ENCODE measurements at regions not wholly inside any gene's neighbourhood (a gene's known extent, or its start where the extent isn't known, plus 50 kb on each side); places are given as distances from the start of the nearest gene placed in this dataset.
A peak's percentile ranks its signal among the peaks of the same experiment; 100 is the strongest.

- DNase-seq (ENCODE audit: low spot score): no peak
Observed at GRCh38 chr3:177742273-177742672, 545.0 kb upstream of the TBL1XR1 start.

DNA sequence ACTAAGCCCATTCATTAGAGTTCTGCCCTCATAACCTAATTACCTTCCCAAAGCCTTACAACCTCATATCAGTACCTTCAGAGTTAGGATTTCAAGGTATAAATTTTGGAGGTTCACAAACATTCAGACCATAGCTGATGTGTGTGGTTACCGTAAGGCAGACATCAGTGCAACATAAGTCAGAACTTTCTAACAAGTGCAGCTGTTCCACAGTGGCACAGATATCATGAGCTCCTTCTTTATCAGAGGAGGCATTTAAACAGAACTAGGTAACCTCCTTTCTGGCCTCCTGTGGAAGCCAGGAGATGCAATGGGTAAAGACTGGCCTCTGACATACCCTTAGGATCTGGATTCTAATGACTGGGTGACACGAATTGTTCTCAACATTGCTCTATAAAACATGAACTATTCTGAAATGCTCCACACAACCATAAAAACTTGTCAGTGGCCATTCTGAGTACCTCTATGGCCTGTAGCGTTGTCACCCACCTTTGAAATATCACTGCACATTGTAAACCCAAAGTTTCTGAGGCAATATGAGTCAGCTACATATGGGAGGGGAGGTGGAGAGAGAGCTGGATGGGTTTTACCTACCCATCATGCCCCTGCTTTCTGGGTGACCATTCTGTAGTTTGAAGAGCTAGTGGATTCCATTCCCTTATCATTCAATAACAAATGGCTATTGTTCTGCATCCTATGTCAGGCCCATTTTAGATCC, 546.0 kb upstream of the TBL1XR1 start:
- DNase-seq (ENCODE audit: low spot score): no peak

DNA sequence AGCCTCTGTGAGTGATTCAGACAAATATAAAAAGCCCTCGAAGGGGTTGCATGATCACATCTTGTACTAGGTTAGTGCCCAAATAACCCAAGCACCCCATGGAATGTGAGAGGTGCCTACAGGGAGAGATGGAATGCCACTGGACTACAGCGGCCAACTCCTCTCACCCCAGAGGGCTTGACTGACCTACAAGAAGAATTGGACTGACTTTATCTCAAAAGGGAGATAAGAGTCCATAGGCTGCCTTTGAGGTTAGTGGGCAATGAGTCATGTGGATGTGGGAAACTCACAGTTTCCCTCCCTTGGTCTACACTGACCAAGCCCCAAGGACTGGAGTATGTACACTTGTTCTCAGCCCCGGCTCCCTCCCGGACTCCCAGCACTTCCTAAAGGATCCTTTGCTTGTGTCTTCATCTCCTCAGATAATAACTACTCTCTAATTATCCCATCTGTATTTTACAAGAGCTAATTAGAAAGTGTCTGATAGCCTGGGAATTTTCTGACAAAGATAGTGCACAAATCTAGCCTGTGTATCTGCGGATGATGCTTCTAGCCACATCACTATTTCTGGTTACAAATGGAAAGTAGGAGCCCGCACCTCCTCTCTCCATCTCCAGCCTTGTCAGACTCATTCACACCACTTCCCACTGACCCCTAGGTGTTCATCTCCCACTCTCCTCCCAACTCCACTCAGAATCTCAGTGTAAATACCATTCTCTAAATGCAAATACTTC, 547.8 kb upstream of the TBL1XR1 start:
- no peak for DNase-seq (ENCODE audit: low spot score)

DNA sequence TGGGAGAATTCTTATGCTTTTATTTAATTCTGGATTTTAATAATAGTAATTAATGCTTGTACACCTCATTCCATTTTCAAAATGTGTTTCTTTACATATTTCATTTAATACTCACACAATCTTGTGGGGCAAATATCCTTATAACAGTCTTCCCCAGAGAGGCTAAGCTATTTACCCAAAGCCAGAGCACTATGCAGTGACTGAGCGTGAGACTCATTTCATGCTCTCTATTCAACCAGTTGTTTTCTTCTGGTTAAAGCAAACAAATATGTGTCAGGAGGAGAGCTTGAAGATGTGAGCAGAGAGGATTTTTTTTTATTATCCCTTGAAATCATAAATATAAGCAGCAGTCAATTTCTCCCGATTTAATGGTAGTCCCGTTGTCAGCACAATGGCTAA, 548.3 kb upstream of the TBL1XR1 start:
- no peak for DNase-seq (ENCODE audit: low spot score)

DNA sequence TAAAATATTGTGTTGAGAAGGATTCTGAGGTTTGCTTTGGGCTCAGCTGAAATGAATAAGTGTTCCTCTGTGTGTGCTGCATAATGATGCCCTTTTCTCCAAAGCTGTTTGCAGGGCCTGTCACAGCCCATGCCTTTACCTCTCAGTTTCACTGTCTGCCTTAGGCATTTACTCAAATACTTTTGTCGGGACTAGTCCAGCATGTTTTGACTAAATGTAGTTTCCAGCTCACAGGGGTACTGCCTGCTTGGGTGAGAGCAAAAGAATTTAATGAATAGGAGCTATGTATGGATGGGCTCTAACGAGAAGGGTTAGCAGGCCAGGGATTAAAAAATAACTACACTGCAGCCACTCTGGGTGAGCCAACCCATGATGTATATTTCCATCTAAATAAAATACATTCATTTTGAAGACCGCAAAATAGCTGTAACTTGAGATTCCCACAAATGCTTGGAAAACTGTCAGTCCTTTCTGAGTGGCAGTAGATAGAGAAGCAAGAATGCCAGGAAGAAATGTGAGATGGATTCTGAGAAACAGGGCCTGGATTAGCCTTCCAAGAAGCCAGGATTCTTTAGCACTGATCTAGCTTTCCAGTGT, 549.2 kb upstream of the TBL1XR1 start:
- no peak for DNase-seq (ENCODE audit: low spot score)

DNA sequence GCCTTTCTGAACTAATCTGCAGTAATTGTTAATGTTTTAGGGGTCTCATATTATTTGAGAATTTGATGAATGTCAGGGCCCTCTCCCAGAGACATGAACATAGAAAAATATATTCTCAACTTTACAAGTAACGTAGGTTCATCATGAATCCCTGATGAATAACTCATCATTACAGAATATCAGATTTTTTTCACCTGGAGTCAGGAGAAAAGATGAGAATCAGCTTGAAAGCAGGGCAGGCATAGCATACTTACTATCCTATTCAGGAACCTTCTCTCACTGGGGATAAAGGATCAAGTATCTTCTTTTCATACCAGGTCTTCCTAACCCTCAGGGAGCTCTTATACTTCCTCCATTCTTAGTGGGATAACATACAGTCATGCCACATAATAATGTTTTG, 552.6 kb upstream of the TBL1XR1 start:
- DNase-seq (ENCODE audit: low spot score): no peak

- no peak for DNase-seq (ENCODE audit: low spot score)
Observed at GRCh38 chr3:177750436-177750835, 553.2 kb upstream of the TBL1XR1 start.

DNA sequence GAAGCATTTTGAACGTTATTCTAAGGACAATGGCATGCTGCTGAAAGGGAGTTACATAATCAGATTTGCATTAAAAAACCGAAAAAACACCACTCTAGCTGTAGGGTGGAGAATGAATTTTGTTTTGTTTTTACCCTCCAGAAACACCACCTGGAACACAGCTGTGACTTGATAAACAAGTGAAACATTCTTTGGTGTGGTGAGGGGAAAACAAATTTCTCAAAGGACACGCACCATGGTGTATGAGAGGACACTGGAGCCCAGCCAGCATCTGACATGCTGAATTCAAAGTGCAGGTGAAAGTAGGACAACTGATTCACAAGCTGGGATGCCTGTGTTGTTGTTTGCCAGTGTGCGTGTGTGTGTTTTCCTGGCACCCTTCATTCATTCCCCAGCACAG, 554.5 kb upstream of the TBL1XR1 start:
- DNase-seq (ENCODE audit: low spot score): no peak

- peak; percentile 84 for DNase-seq (ENCODE audit: low spot score)
Observed at GRCh38 chr3:177752831-177753230, 555.5 kb upstream of the TBL1XR1 start.

- peak; percentile 79 for DNase-seq (ENCODE audit: low spot score)
Observed at GRCh38 chr3:177753451-177754155, 556.3 kb upstream of the TBL1XR1 start.

DNA sequence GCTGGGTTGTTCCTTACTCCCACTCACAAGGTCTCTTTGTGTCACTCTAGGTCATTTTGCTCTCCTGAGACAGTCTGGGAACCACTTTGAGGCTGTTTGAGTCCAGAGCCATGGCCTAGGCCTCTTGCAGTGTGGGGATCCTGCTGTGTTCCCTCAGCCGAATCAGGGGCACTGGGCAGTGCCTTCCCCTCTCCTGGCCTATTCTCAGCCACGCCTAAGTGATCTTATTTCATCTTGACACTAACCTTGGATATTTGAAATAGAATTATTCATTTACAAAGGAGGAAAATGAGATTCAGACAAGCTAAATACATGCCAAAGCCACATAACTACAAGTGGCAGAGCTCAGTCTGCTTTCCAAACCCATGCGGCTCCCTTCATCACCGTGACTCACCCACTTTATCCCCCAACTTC, 557.2 kb upstream of the TBL1XR1 start:
- no peak for DNase-seq (ENCODE audit: low spot score)

DNA sequence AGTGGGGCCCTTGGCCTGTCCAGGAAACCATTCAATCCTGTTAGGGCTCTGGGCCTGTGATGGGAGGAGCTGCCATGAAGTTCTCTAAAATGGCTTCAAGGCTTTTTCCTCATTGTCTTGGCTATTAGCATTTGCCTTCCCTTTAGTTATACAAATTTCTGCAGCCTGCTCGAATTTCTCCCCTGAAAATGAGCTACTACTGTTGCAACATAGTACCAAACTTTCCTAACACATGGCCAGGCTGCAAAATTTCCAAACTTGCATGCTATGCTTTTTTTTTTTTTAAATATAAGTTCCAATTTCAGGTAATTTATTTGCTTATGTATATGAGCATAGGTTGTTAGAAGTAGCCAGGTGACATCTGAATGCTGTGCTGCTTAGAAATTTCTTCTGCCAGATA, 560.8 kb upstream of the TBL1XR1 start:
- DNase-seq (ENCODE audit: low spot score): no peak

GRCh38 chr3:177760803-177761202, 563.5 kb upstream of the TBL1XR1 start:
- DNase-seq (ENCODE audit: low spot score): no peak

GRCh38 chr3:177764377-177764912, 567.2 kb upstream of the TBL1XR1 start:
- DNase-seq (ENCODE audit: low spot score): no peak

- no peak for DNase-seq (ENCODE audit: low spot score)
Observed at GRCh38 chr3:177764933-177765332, 567.7 kb upstream of the TBL1XR1 start.

DNA sequence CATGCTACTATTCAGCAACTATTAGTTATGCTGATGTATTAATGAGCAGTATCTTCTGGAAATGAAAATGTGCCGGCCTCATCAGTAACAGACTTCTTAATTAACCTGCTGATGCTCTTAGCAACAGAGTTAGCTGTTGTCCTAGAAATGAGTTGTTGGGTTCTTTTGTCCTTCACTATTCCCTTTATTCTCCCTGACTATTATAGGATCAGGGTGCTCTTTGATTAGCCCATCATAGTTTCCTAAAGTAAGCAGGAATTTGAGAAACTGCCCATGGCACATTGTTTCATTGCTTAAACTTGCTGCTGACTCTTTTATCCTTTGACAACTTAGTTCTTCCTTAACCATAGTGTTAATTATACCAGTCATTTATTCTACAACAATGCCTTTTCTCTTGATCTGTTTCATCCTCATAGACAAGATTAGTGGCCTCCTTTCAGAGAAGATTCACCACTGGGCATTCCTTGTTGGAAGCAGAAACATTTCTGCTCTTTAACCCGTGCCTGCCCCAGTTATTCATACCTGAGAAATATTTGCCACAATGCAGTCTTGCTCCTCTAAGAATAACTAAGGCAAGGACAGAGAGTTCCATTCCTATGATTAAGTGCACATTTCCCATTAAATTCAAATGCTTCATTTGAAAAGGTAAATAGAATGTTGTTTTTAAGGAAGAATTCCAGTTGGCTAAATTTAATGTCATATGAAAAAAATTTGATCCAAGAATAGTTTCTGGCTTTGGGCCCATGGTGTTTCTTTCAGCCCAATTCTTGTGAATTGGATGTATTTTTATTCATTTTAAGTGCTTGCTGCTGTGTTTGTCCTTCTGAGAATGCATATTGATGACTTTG, 573.3 kb upstream of the TBL1XR1 start:
- no peak for DNase-seq (ENCODE audit: low spot score)

DNA sequence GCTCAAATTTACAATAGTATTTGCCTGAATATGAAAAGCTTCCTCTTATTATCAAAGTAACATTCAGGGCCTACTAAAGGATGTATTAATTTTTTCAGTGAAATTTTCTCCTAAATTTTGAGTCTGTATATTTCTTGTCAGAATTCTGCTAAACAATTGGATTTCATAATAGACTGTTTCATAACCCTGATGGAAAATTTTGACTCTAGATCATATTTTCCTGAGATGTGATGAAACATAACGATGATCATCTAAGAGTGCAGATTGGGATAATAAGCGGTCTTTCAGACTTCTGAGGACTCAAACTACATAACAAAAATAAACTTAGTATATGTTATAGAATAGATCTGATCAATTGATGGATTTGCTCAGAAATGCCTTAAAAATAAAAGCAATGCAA, 574.5 kb upstream of the TBL1XR1 start:
- no peak for DNase-seq (ENCODE audit: low spot score)

- no peak for DNase-seq (ENCODE audit: low spot score)
Observed at GRCh38 chr3:177772908-177773557, 575.8 kb upstream of the TBL1XR1 start.

- DNase-seq (ENCODE audit: low spot score): no peak
Observed at GRCh38 chr3:177773717-177774116, 576.4 kb upstream of the TBL1XR1 start.

GRCh38 chr3:177776661-177777101, 579.4 kb upstream of the TBL1XR1 start:
- no peak for DNase-seq (ENCODE audit: low spot score)
